ENCODE measurements at regions not wholly inside any gene's neighbourhood (a gene's known extent, or its start where the extent isn't known, plus 50 kb on each side); places are given as distances from the start of the nearest gene placed in this dataset.
"Not testable (repeated sequence)": the region's sequence is repeated elsewhere in the genome, so short reads cannot be mapped to it uniquely, and the experiment has no call there.

GRCh38 chr9:106077731-106078130 lies 383.4 kb downstream of the TMEM38B start:
- no peak for DNase-seq
- no peak for TF ChIP-seq GATA1 (IDR thresholded peaks at IDR 0.05; ENCODE audit: low read depth, low read length)
- TF ChIP-seq POLR2A (IDR thresholded peaks at IDR 0.05; ENCODE audit: low read length): no peak

GRCh38 chr9:106082621-106083020 lies 388.3 kb downstream of the TMEM38B start:
- DNase-seq: no peak
- no peak for TF ChIP-seq POLR2A (IDR thresholded peaks at IDR 0.05; ENCODE audit: low read length)
- TF ChIP-seq GATA1 (IDR thresholded peaks at IDR 0.05; ENCODE audit: low read depth, low read length): no peak

GRCh38 chr9:106084702-106085101 lies 390.4 kb downstream of the TMEM38B start:
- no peak for DNase-seq
- no peak for TF ChIP-seq POLR2A (IDR thresholded peaks at IDR 0.05; ENCODE audit: low read length)
- TF ChIP-seq GATA1 (IDR thresholded peaks at IDR 0.05; ENCODE audit: low read depth, low read length): no peak

- no peak for DNase-seq
- TF ChIP-seq POLR2A (IDR thresholded peaks at IDR 0.05; ENCODE audit: low read length): no peak
- no peak for TF ChIP-seq GATA1 (IDR thresholded peaks at IDR 0.05; ENCODE audit: low read depth, low read length)
Observed at GRCh38 chr9:106085479-106085878, 391.1 kb downstream of the TMEM38B start.

GRCh38 chr9:106092083-106092482 lies 397.7 kb downstream of the TMEM38B start:
- no peak for TF ChIP-seq GATA1 (IDR thresholded peaks at IDR 0.05; ENCODE audit: low read depth, low read length)
- TF ChIP-seq POLR2A (IDR thresholded peaks at IDR 0.05; ENCODE audit: low read length): no peak
- no peak for DNase-seq

GRCh38 chr9:106102821-106103220 lies 408.5 kb downstream of the TMEM38B start:
- TF ChIP-seq GATA1 (IDR thresholded peaks at IDR 0.05; ENCODE audit: low read depth, low read length) (no peak), POLR2A (IDR thresholded peaks at IDR 0.05; ENCODE audit: low read length) (no peak)

GRCh38 chr9:106104887-106105286 lies 410.5 kb downstream of the TMEM38B start:
- no peak for DNase-seq
- TF ChIP-seq GATA1 (IDR thresholded peaks at IDR 0.05; ENCODE audit: low read depth, low read length): no peak
- no peak for TF ChIP-seq POLR2A (IDR thresholded peaks at IDR 0.05; ENCODE audit: low read length)

More at GRCh38 chr9:106102821-106103220, 408.5 kb downstream of the TMEM38B start:
- DNase-seq: no peak

- no peak for DNase-seq
- no peak for TF ChIP-seq GATA1 (IDR thresholded peaks at IDR 0.05; ENCODE audit: low read depth, low read length)
- no peak for TF ChIP-seq POLR2A (IDR thresholded peaks at IDR 0.05; ENCODE audit: low read length)
Observed at GRCh38 chr9:106106396-106106795, 412.1 kb downstream of the TMEM38B start.

- no peak for DNase-seq
- TF ChIP-seq POLR2A (IDR thresholded peaks at IDR 0.05; ENCODE audit: low read length) (no peak), GATA1 (IDR thresholded peaks at IDR 0.05; ENCODE audit: low read depth, low read length) (no peak)
Observed at GRCh38 chr9:106107716-106108115, 413.4 kb downstream of the TMEM38B start.

GRCh38 chr9:106109706-106110105 lies 415.4 kb downstream of the TMEM38B start:
- not testable (repeated sequence) for DNase-seq

GRCh38 chr9:106110483-106110882 lies 416.1 kb downstream of the TMEM38B start:
- DNase-seq: no peak
- no peak for TF ChIP-seq POLR2A (IDR thresholded peaks at IDR 0.05; ENCODE audit: low read length)
- TF ChIP-seq GATA1 (IDR thresholded peaks at IDR 0.05; ENCODE audit: low read depth, low read length): no peak

GRCh38 chr9:106111039-106111730 lies 416.8 kb downstream of the TMEM38B start:
- no peak for TF ChIP-seq GATA1 (IDR thresholded peaks at IDR 0.05; ENCODE audit: low read depth, low read length)
- DNase-seq: no peak

GRCh38 chr9:106112935-106113334 lies 418.6 kb downstream of the TMEM38B start:
- DNase-seq: no peak
- no peak for TF ChIP-seq POLR2A (IDR thresholded peaks at IDR 0.05; ENCODE audit: low read length)
- no peak for TF ChIP-seq GATA1 (IDR thresholded peaks at IDR 0.05; ENCODE audit: low read depth, low read length)

- DNase-seq: no peak
- no peak for TF ChIP-seq GATA1 (IDR thresholded peaks at IDR 0.05; ENCODE audit: low read depth, low read length)
- no peak for TF ChIP-seq POLR2A (IDR thresholded peaks at IDR 0.05; ENCODE audit: low read length)
Observed at GRCh38 chr9:106119176-106119575, 424.8 kb downstream of the TMEM38B start.

GRCh38 chr9:106120071-106120470 lies 425.7 kb downstream of the TMEM38B start:
- TF ChIP-seq POLR2A (IDR thresholded peaks at IDR 0.05; ENCODE audit: low read length): no peak
- no peak for DNase-seq

GRCh38 chr9:106127776-106128175 lies 433.4 kb downstream of the TMEM38B start:
- no peak for DNase-seq
- no peak for TF ChIP-seq POLR2A (IDR thresholded peaks at IDR 0.05; ENCODE audit: low read length)
- TF ChIP-seq GATA1 (IDR thresholded peaks at IDR 0.05; ENCODE audit: low read depth, low read length): no peak
